ENCODE measurements at regions not wholly inside any gene's neighbourhood (a gene's known extent, or its start where the extent isn't known, plus 50 kb on each side); places are given as distances from the start of the nearest gene placed in this dataset.

DNA sequence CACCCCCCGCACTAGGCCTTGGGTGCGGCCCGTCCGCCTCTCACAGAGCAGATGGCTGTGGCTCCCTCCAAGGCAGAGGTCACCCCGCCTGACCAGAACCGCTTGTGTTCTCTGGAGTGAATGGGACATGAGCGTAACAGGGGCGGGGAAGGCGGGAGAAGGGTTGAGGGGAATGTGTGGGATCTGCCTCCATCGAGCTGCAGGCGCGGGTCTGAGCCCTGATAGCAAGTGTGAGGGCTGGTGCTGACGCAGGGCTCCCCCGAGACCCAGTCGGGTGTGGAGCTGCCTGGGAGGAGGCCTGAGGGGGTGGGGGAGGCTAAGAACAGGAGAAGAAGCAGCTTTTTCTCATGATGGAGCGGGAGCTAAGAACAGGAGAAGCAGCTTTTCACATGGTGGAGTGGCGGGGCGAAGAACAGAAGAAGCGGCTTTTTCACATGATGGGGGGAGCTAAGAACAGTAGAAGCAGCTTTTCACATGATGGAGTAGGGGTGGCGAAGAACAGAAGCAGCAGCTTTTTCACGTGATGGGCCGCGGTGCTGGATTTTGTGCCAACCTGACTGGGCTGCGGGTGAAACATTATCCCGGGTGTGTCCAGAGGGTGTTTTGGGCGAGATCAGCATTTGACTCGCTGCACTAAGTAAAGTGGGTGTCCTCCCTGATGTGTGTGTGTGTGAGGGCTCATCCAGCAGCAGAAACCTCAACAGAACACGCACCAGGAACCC is 169.3 kb downstream of the TTLL2 start:
- Histone ChIP-seq H3K27me3 (peaks cover 0 to 12% (median 0%) of the 10 kb centered on the region in 11 experiments; a peak in 3 of 22 replicates), H3K9ac (peak overlapping the region in 1 of 11 experiments; percentile 45; a peak in 2 of 22 replicates), H3K9me3 (replicated peaks in 1 of 11) (peaks cover 7 to 22% (median 13%) of the 10 kb centered on the region in 11 experiments; a peak in 19 of 22 replicates), H3K4me2 (peak overlapping the region in 10 of 11 experiments; percentile 12 to 83 (median 79); a peak in 17 of 22 replicates), H3K27ac (no peak overlapping the region), H3K4me3 (no peak overlapping the region), H4K20me1 (no peaks in the 10 kb centered on the region), H3K4me1 (peaks cover 22 to 50% (median 43%) of the 10 kb centered on the region in 10 experiments), H3K36me3 (0 out of 22 replicates have a peak, but pooled peaks cover 0 to 3% (median 0%) of the 10 kb centered on the region in 11 experiments)
- TF ChIP-seq Cebpa-rat (IDR thresholded peaks at IDR 0.05), result no peak

DNA sequence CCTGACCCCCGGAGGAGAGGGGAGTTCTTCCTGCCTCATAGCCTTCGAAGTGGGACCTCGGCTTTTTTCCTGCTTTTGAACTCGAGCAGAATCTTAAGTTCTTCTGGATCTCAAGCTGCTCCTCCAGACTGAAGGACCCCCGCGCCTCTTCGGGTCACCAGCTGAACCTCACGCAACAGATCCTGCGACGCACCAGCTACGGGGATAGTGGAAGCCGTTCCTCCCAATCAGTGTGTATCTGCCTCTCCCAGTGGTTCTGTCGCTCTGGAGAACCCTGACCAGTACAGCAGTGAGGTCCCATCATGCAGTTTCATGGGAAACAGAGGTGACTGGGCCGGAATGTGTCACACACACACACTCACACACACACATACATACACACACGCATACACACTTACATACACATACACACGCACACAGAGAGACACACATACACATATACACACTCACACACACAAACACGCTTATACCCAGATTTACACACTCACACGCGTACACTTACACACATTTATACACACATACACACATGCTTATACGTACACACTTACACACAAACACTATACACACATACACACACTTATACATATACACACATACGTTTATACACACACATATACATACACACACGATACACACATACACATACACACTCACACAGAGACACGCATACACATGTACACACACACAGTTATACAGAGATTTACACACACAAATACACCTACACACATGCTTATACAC is 170.0 kb downstream of the TTLL2 start:
- peaks cover 22 to 52% (median 44%) of the 10 kb centered on the region in 10 experiments for H3K4me1 ChIP-seq
- 0 out of 22 replicates have a peak, but pooled peaks cover 0 to 3% (median 0%) of the 10 kb centered on the region in 11 experiments for H3K36me3 ChIP-seq
- H3K4me2 ChIP-seq, result peak overlapping the region in 10 of 11 experiments; percentile 12 to 83 (median 79); a peak in 17 of 22 replicates
- no peak overlapping the region for H3K9ac ChIP-seq
- H3K27ac ChIP-seq, result no peak overlapping the region
- no peaks in the 10 kb centered on the region for H4K20me1 ChIP-seq
- TF ChIP-seq Cebpa-rat (IDR thresholded peaks at IDR 0.05), result no peak
- no peak overlapping the region for H3K4me3 ChIP-seq
- H3K9me3 ChIP-seq (replicated peaks in 1 of 11), result peaks cover 7 to 22% (median 13%) of the 10 kb centered on the region in 11 experiments; a peak in 19 of 22 replicates
- H3K27me3 ChIP-seq, result peaks cover 0 to 12% (median 0%) of the 10 kb centered on the region in 11 experiments; a peak in 3 of 22 replicates

DNA sequence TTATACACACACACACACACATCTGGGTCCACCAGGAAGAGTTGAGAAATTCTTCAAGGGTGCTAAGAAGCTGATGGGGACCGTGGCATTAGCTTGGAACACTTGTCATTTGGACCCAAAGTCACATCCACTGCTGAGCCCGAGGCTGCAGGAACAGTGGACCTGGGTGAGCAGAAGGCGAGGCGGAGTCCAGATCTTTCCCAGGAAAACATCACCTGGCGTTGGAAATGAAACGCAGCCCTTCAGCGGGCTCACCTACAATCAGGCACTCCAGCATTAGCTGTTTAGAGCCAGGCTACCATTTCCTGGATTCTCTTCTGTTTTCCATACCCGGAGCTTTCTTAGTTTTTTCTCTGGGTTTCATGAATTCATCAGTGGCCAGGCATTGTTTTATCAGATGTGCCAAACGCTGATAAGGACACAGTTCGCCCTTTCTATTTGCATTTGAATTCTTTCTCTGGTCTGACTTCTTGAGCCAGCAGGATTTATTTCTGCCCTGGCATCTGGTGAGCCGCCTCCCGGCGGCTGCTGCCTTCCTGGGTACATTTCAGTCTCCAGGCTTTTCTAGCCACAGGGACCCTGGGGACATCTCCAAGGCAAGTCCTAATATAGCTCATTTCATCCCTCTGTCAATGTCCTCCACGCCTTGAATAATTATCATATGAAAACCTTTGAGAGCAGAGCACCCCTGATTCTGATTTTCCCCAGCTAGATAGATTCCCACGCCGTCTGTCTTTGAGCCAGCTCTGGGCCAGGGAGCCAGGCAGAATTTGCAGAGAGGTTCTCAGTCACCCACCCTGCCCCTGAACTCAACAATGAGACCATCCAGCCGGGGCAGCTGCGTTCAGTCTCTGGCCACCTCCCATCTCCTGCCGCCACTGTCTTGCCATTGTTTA is 170.9 kb downstream of the TTLL2 start:
- peaks cover 0 to 12% (median 0%) of the 10 kb centered on the region in 11 experiments; a peak in 3 of 22 replicates for H3K27me3 ChIP-seq
- H3K4me3 ChIP-seq, result no peak overlapping the region
- H3K9ac ChIP-seq, result peak overlapping the region in 3 of 11 experiments; percentile 3 to 44 (median 24); a peak in 3 of 22 replicates
- no peak overlapping the region; a peak in 1 of 22 replicates for H3K27ac ChIP-seq
- peak overlapping the region; percentile 23 to 83 (median 78) for H3K4me2 ChIP-seq
- 0 out of 22 replicates have a peak, but pooled peaks cover 0 to 3% (median 0%) of the 10 kb centered on the region in 11 experiments for H3K36me3 ChIP-seq
- TF ChIP-seq Cebpa-rat (IDR thresholded peaks at IDR 0.05), result no peak
- H3K4me1 ChIP-seq, result peaks cover 22 to 56% (median 46%) of the 10 kb centered on the region in 10 experiments
- H4K20me1 ChIP-seq, result no peaks in the 10 kb centered on the region
- H3K9me3 ChIP-seq (replicated peaks in 1 of 11), result peaks cover 7 to 22% (median 13%) of the 10 kb centered on the region in 11 experiments; a peak in 19 of 22 replicates

DNA sequence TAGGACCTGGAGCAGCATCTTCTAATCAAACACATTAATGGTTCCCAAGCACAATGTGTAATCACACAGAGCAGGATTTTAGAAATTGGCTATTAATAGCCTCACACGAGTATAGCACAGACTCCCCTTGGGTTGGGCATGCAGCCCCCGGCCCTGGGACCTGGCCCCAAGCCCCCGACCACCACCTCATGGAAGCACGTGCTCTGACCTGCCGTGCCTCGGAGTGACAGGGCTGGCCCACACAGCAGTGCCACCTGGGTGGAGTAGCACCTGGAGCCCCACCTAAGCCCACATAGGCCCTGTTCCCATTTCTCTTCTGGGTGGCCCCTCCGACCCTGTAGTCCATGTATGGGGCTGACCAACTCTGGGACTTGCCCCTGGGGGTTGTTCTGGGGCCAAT is 171.8 kb downstream of the TTLL2 start:
- Histone ChIP-seq H3K27ac (no peak overlapping the region), H3K27me3 (peaks cover 0 to 12% (median 0%) of the 10 kb centered on the region in 11 experiments; a peak in 3 of 22 replicates), H3K9me3 (replicated peaks in 1 of 11) (peaks cover 7 to 22% (median 13%) of the 10 kb centered on the region in 11 experiments; a peak in 19 of 22 replicates)

DNA sequence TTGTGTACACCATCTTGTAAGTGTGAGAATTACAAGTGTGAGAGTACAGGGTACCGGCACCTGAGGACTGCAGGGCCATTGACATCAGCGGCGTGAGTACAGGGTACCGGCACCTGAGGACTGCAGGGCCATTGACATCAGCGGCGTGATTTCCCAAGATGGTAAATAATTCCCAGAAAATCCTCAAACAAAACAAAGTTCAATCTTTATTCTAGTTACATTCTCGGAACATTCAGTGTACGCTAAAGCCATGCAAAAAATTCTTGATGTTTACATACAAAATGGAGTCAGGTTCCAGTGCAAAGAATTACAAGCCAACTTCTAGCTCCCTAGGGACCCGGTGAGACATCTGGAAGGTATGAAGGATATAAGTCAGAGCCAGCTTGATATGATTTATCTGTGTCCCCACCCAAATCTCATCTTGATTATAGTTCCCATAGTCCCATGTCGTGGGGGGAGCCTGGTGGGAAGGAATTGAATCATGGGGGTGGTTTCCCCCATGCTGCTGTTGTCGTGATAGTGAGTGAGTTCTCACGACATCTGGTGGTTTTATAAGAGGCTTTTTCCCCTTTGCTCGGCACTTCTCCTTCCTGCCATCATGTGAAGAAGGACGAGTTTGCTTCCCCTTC is 172.7 kb downstream of the TTLL2 start:
- TF ChIP-seq Cebpa-rat (IDR thresholded peaks at IDR 0.05), result no peak
- H3K36me3 ChIP-seq, result 0 out of 22 replicates have a peak, but pooled peaks cover 0 to 3% (median 0%) of the 10 kb centered on the region in 11 experiments
- no peak overlapping the region for H3K27ac ChIP-seq
- peaks cover 0 to 12% (median 0%) of the 10 kb centered on the region in 11 experiments; a peak in 3 of 22 replicates for H3K27me3 ChIP-seq
- peaks cover 13 to 53% (median 40%) of the 10 kb centered on the region in 10 experiments for H3K4me1 ChIP-seq
- peak overlapping the region in 1 of 11 experiments; percentile 80; a peak in 1 of 22 replicates for H3K4me2 ChIP-seq
- peaks cover 7 to 22% (median 13%) of the 10 kb centered on the region in 11 experiments; a peak in 19 of 22 replicates for H3K9me3 ChIP-seq (replicated peaks in 1 of 11)
- H4K20me1 ChIP-seq, result no peaks in the 10 kb centered on the region
- H3K4me3 ChIP-seq, result no peak overlapping the region
- H3K9ac ChIP-seq, result no peak overlapping the region

More for the DNA sequence above, 171.8 kb downstream of the TTLL2 start:
- no peak for TF ChIP-seq Cebpa-rat (IDR thresholded peaks at IDR 0.05)
- no peaks in the 10 kb centered on the region for H4K20me1 ChIP-seq
- H3K4me2 ChIP-seq, result peak overlapping the region in 8 of 11 experiments; percentile 56 to 83 (median 80); a peak in 17 of 22 replicates
- peaks cover 21 to 56% (median 47%) of the 10 kb centered on the region in 10 experiments for H3K4me1 ChIP-seq
- H3K4me3 ChIP-seq, result no peak overlapping the region
- no peak overlapping the region for H3K9ac ChIP-seq
- H3K36me3 ChIP-seq, result 0 out of 22 replicates have a peak, but pooled peaks cover 0 to 3% (median 0%) of the 10 kb centered on the region in 11 experiments

DNA sequence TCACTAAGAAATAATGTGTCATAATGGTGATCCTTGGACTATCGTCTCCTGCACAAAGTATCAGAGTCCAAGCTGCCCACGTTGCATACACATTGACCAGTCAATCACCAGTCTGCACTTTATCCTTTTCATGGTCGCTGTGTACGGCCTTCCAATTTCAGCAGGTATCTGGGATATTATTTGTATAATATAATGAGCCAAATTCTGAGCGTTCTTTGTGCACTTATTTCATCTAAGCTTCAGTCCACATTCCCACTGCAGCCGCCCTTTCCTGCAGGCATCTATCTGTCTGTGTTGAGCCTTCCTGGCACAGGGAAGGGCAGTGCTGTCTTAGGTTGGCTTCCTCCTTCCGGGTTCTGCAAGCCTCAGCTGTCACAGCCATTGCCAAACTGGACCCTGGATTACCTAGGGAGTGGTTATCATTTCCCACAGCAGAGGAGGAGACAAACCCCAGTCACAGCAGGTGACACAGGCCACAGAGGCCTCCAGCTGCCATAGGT is 174.3 kb downstream of the TTLL2 start:
- peak overlapping the region in 1 of 11 experiments; percentile 19; a peak in 1 of 22 replicates for H3K4me2 ChIP-seq

DNA sequence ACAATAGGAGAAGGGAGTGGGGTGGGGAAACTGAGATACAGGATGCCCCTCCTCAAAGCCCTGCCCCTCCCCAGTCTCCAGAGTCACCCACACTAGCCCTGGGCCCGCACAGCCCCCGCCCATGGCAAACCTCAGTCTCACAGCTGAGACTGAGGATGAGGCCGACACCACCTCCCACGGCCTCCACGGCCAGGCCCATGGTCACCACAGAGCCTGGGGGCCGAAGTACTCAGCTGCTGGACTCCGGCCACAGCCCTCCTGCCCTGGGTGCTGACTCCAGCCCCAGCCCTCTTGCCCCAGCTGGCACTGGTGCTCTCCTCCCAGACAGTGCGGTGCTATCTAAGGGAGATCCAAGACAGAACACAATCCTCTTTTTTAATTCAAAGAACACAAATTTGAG is 176.1 kb downstream of the TTLL2 start:
- 0 out of 22 replicates have a peak, but pooled peaks cover 0 to 3% (median 0%) of the 10 kb centered on the region in 11 experiments for H3K36me3 ChIP-seq
- no peaks in the 10 kb centered on the region for H4K20me1 ChIP-seq
- no peak overlapping the region for H3K27ac ChIP-seq
- peaks cover 0 to 3% (median 0%) of the 10 kb centered on the region in 11 experiments; a peak in 3 of 22 replicates for H3K27me3 ChIP-seq
- no peak for TF ChIP-seq Cebpa-rat (IDR thresholded peaks at IDR 0.05)
- no peak overlapping the region for H3K4me2 ChIP-seq
- no peak overlapping the region for H3K4me3 ChIP-seq
- peaks cover 18 to 61% (median 42%) of the 10 kb centered on the region in 10 experiments for H3K4me1 ChIP-seq
- peaks cover 7 to 22% (median 13%) of the 10 kb centered on the region in 11 experiments; a peak in 19 of 22 replicates for H3K9me3 ChIP-seq (replicated peaks in 1 of 11)
- H3K9ac ChIP-seq, result no peak overlapping the region

More for the DNA sequence above, 174.3 kb downstream of the TTLL2 start:
- Histone ChIP-seq H3K27ac (no peak overlapping the region), H3K4me1 (peaks cover 9 to 61% (median 42%) of the 10 kb centered on the region in 10 experiments), H3K9me3 (replicated peaks in 1 of 11) (peaks cover 7 to 22% (median 13%) of the 10 kb centered on the region in 11 experiments; a peak in 19 of 22 replicates), H4K20me1 (no peaks in the 10 kb centered on the region), H3K27me3 (peaks cover 0 to 9% (median 0%) of the 10 kb centered on the region in 11 experiments; a peak in 3 of 22 replicates), H3K9ac (no peak overlapping the region), H3K36me3 (0 out of 22 replicates have a peak, but pooled peaks cover 0 to 3% (median 0%) of the 10 kb centered on the region in 11 experiments), H3K4me3 (no peak overlapping the region)
- TF ChIP-seq Cebpa-rat (IDR thresholded peaks at IDR 0.05), result no peak
